ENCODE measurements at regions not wholly inside any gene's neighbourhood (a gene's known extent, or its start where the extent isn't known, plus 50 kb on each side); places are given as distances from the start of the nearest gene placed in this dataset.

DNA sequence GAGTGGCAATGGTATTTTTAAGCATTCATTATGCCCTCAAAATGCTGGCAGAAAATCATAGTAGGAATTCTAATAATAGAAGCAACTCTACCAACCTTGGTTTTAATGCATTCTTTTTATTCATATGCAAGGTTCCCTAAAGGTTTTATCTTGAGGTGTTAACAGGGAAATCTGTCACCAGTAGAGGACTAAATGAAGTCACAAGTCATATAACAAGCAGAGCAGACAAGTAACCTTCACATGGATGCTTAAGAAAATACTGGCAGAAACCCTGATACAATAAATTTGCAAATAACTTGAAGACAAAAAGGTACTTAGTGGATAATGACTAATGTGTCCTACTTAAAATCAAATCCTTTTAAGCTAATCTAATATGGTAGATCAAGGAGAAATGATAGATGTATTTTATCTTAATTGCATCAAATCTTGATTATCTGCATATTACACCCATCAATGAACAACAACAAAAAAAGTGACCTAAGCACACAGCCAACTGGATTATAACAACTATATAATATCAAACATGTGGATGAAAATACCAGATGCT is 73.3 kb downstream of the RFC3 start:
- Histone ChIP-seq H3K4me1 (ENCODE audit: insufficient read depth, low read length) (no peaks in the 10 kb centered on the region), H3K4me2 (ENCODE audit: insufficient read depth, low read length) (no peak overlapping the region), H3K27ac (ENCODE audit: low read depth, low read length) (no peak overlapping the region), H3K36me3 (ENCODE audit: insufficient read depth, low read length) (no peaks in the 10 kb centered on the region), H3K79me2 (ENCODE audit: insufficient read depth, low read length) (no peaks in the 10 kb centered on the region), H3K27me3 (ENCODE audit: insufficient read depth, low read length) (no peaks in the 10 kb centered on the region), H2AFZ (ENCODE audit: low read length) (no peak overlapping the region), H4K20me1 (ENCODE audit: insufficient read depth, low read length) (no peaks in the 10 kb centered on the region), H3K9me3 (ENCODE audit: low read depth, low read length) (peaks cover 3% of the 10 kb centered on the region), H3K4me3 (ENCODE audit: insufficient read depth, low read length) (no peak overlapping the region)
- no peak for DNase-seq (ENCODE audit: insufficient read length, low spot score, missing footprints)
- TF ChIP-seq, protein P1, sequence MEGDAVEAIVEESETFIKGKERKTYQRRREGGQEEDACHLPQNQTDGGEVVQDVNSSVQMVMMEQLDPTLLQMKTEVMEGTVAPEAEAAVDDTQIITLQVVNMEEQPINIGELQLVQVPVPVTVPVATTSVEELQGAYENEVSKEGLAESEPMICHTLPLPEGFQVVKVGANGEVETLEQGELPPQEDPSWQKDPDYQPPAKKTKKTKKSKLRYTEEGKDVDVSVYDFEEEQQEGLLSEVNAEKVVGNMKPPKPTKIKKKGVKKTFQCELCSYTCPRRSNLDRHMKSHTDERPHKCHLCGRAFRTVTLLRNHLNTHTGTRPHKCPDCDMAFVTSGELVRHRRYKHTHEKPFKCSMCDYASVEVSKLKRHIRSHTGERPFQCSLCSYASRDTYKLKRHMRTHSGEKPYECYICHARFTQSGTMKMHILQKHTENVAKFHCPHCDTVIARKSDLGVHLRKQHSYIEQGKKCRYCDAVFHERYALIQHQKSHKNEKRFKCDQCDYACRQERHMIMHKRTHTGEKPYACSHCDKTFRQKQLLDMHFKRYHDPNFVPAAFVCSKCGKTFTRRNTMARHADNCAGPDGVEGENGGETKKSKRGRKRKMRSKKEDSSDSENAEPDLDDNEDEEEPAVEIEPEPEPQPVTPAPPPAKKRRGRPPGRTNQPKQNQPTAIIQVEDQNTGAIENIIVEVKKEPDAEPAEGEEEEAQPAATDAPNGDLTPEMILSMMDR (IDR thresholded peaks at IDR 0.05; ENCODE audit: extremely low read depth, low read depth, low read length), result no peak

DNA sequence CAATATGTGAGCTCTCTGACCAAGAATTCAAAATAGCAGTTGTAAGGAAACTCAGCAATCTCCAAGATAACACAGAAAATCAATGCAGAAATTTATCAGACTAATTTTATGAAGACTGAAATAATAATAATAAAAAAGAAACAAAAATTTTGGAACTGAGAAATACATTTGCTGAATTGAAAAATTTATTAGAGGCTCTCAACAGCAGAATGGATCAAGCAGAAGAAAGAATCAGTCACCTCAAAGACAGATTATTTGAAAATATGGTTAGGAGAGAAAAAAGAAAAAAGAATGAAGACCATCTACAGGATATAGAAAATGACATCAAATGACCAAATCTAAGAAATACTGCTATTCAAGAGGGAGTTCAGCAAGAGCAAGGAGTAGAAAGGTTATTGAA is 75.6 kb downstream of the RFC3 start:
- Histone ChIP-seq H3K36me3 (ENCODE audit: insufficient read depth, low read length) (no peaks in the 10 kb centered on the region), H3K79me2 (ENCODE audit: insufficient read depth, low read length) (no peaks in the 10 kb centered on the region), H2AFZ (ENCODE audit: low read length) (no peak overlapping the region), H3K4me3 (ENCODE audit: insufficient read depth, low read length) (no peak overlapping the region), H3K4me2 (ENCODE audit: insufficient read depth, low read length) (no peak overlapping the region), H4K20me1 (ENCODE audit: insufficient read depth, low read length) (no peaks in the 10 kb centered on the region), H3K9me3 (ENCODE audit: low read depth, low read length) (peaks cover 3% of the 10 kb centered on the region), H3K27ac (ENCODE audit: low read depth, low read length) (no peak overlapping the region), H3K27me3 (ENCODE audit: insufficient read depth, low read length) (no peaks in the 10 kb centered on the region), H3K4me1 (ENCODE audit: insufficient read depth, low read length) (no peaks in the 10 kb centered on the region)
- TF ChIP-seq, protein P1 (IDR thresholded peaks at IDR 0.05; ENCODE audit: extremely low read depth, low read depth, low read length), result no peak
- no peak for DNase-seq (ENCODE audit: insufficient read length, low spot score, missing footprints)

DNA sequence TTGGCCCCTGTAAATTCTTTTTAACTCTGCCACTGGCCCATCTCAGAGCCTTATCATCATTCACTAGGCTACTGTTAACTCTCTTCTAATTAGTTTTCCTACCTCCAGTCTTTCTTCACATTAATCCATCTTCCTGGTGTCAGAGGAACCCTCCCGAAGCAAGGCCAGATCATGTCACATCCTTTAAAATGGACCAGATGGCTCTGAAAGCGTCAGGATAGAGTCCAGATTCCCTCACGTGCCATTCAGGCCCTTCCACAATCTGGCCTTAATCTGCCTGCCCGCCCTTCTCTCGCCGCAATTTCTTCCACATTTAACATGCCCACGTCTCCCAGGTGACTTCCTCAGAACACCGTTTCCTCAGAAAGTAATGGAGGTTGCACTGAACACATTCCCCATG is 86.5 kb downstream of the RFC3 start:
- H3K79me2 ChIP-seq (ENCODE audit: insufficient read depth, low read length), result no peaks in the 10 kb centered on the region
- H3K4me3 ChIP-seq (ENCODE audit: insufficient read depth, low read length), result no peak overlapping the region
- no peak for DNase-seq (ENCODE audit: insufficient read length, low spot score, missing footprints)
- H2AFZ ChIP-seq (ENCODE audit: low read length), result no peak overlapping the region
- H3K4me1 ChIP-seq (ENCODE audit: insufficient read depth, low read length), result no peaks in the 10 kb centered on the region
- H3K27ac ChIP-seq (ENCODE audit: low read depth, low read length), result no peak overlapping the region
- no peaks in the 10 kb centered on the region for H4K20me1 ChIP-seq (ENCODE audit: insufficient read depth, low read length)
- TF ChIP-seq, protein P1 (IDR thresholded peaks at IDR 0.05; ENCODE audit: extremely low read depth, low read depth, low read length), result no peak
- no peak overlapping the region for H3K4me2 ChIP-seq (ENCODE audit: insufficient read depth, low read length)
- H3K27me3 ChIP-seq (ENCODE audit: insufficient read depth, low read length), result no peaks in the 10 kb centered on the region
- H3K36me3 ChIP-seq (ENCODE audit: insufficient read depth, low read length), result no peaks in the 10 kb centered on the region
- H3K9me3 ChIP-seq (ENCODE audit: low read depth, low read length), result no peaks in the 10 kb centered on the region

GRCh38 chr13:33908116-33908515 is 90.2 kb downstream of the RFC3 start:
- TF ChIP-seq, protein P1 (IDR thresholded peaks at IDR 0.05; ENCODE audit: extremely low read depth, low read depth, low read length), result no peak
- Histone ChIP-seq H3K27me3 (ENCODE audit: insufficient read depth, low read length) (no peaks in the 10 kb centered on the region), H3K27ac (ENCODE audit: low read depth, low read length) (no peak overlapping the region), H3K36me3 (ENCODE audit: insufficient read depth, low read length) (no peaks in the 10 kb centered on the region), H4K20me1 (ENCODE audit: insufficient read depth, low read length) (no peaks in the 10 kb centered on the region), H3K4me2 (ENCODE audit: insufficient read depth, low read length) (no peak overlapping the region), H3K4me3 (ENCODE audit: insufficient read depth, low read length) (no peak overlapping the region), H3K9me3 (ENCODE audit: low read depth, low read length) (no peaks in the 10 kb centered on the region), H2AFZ (ENCODE audit: low read length) (no peak overlapping the region), H3K4me1 (ENCODE audit: insufficient read depth, low read length) (no peaks in the 10 kb centered on the region), H3K79me2 (ENCODE audit: insufficient read depth, low read length) (no peaks in the 10 kb centered on the region)
- DNase-seq (ENCODE audit: insufficient read length, low spot score, missing footprints), result no peak
